ENCODE measurements at regions not wholly inside any gene's neighbourhood (a gene's known extent, or its start where the extent isn't known, plus 50 kb on each side); places are given as distances from the start of the nearest gene placed in this dataset.

DNA sequence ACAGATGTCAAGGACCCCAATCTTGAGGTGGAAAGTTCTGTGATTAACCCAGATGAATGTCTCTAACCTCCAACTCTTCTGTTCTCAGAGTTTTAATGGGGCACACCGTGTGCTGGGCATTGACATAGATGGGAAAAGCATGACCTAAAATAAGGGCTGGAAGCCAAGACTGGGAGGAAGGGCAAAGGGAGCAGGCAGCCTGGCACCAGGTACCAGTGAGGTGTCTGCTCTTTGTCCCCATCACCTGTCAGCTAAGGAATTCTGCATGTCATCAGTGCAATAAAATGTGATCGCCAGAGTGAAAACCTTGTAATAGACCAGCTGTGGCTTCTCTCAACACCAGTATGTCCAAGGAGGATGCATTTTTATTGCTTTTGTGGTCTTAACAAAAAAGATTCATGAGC lies 143.5 kb upstream of the TPM1 start:
- no peak overlapping the region for H3K4me3 ChIP-seq (ENCODE audit: low read depth, low read length)
- no peak for DNase-seq (ENCODE audit: low read depth)
- TF ChIP-seq, protein P1, sequence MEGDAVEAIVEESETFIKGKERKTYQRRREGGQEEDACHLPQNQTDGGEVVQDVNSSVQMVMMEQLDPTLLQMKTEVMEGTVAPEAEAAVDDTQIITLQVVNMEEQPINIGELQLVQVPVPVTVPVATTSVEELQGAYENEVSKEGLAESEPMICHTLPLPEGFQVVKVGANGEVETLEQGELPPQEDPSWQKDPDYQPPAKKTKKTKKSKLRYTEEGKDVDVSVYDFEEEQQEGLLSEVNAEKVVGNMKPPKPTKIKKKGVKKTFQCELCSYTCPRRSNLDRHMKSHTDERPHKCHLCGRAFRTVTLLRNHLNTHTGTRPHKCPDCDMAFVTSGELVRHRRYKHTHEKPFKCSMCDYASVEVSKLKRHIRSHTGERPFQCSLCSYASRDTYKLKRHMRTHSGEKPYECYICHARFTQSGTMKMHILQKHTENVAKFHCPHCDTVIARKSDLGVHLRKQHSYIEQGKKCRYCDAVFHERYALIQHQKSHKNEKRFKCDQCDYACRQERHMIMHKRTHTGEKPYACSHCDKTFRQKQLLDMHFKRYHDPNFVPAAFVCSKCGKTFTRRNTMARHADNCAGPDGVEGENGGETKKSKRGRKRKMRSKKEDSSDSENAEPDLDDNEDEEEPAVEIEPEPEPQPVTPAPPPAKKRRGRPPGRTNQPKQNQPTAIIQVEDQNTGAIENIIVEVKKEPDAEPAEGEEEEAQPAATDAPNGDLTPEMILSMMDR (IDR thresholded peaks at IDR 0.05; ENCODE audit: insufficient read depth, low read depth, low read length, missing control alignments) = no peak

DNA sequence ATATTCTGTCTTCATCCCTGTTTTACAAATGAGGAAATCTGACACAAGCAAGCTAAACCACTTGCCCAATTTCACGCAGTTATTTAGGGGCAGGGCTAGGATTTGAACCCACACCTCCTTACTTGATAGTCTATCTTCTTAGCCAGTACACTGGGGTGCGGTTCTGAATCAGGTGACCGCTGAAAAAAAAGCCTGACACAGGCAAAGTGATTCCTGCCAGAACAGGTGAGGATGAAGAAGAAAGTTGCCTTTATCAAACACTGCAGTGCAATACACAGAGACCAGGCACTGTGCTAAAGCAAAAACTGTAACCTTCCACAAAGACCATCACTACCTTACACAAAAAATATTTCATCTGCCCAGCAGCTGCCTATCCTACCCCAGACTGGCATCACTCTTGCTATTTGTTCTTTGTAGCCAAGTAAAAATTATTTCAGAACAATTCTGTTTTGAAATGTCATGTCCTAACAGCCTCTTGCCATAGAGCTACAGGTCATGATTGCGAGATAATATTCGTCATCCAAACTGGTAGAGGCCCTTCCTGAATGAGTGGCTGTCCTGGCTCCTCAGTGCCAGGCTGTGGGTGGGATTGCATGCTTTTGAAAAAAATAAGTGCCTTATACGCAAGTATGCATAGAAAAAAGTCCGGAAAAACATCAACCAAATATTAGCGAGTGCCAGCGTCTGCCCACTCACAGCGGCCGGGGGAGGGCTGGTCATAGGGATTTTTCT lies 142.3 kb upstream of the TPM1 start:
- no peak overlapping the region for H3K4me3 ChIP-seq (ENCODE audit: low read depth, low read length)
- DNase-seq (ENCODE audit: low read depth) = no peak
- TF ChIP-seq, protein P1 (IDR thresholded peaks at IDR 0.05; ENCODE audit: insufficient read depth, low read depth, low read length, missing control alignments) = no peak

DNA sequence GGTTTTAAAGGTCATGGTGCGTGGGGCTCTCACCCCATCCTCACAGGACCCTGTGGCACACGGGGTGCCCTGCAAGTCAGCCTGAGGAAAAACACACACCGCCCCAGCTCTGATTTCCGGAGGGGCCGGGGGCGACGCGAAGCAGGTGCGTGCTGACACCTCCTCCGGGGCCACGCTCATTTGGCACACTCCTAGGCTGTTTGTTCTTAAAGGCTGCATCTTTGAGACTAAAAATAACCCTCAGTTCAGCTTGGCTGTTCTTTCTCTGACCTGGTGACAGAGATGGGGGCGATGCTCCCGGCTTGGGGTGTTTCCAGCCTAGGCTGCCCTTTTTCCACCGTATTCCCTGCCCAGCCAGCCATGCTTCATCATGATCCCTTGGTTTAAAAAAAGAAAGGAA lies 141.5 kb upstream of the TPM1 start:
- TF ChIP-seq, protein P1 (IDR thresholded peaks at IDR 0.05; ENCODE audit: insufficient read depth, low read depth, low read length, missing control alignments) = no peak
- no peak overlapping the region for H3K4me3 ChIP-seq (ENCODE audit: low read depth, low read length)
- DNase-seq (ENCODE audit: low read depth) = no peak

DNA sequence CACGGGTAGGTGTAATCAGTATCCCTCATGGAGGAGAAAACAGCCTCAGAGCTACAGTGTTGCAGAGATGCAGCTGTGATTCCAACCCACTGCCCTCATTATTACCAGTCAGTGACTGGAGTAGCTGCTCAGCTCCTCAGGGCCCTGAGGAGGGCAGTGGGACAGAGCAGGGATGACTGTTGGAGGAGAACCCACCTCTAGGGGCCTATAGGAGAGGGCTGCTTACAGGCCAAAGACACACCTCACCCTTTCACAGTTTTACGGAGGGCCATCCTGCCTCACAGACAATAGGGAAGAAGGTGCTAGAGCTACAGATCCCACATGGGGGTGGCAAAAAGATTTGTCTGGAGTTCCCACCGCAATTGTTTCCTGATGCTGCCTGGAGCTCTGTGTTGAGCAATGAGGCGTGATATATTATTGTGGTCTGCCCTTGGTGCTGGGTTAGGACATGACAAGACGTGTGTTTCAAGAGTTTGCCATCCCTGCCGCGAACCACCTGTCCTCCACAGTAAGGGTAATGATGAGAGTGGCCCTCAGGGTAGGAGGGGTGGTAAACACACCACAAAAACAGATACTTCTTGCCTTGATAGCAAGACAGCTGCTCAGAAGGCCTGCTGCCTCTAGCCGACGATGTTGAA lies 140.5 kb upstream of the TPM1 start:
- TF ChIP-seq, protein P1 (IDR thresholded peaks at IDR 0.05; ENCODE audit: insufficient read depth, low read depth, low read length, missing control alignments) = no peak
- H3K4me3 ChIP-seq (ENCODE audit: low read depth, low read length) = no peak overlapping the region
- no peak for DNase-seq (ENCODE audit: low read depth)

DNA sequence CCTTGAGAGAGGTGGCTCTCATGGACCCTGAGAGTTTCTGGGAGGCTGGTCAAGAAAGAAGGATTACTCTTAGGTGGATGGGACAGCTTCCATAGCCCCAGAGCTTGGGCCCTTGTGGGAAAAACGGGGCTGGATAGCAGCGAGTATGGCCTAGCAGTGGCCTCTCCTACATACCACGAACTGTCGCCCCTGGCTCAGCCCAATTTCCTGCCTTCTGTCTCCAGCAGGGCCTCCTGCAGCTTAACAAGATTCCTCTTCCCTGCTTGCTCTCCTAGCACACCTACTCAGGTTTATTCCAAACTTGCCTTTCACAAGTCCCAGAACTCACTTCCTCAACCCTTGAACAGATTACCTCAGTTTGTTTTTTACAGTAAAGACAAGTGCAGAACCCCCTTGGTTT lies 139.7 kb upstream of the TPM1 start:
- DNase-seq (ENCODE audit: low read depth) = no peak
- no peak overlapping the region for H3K4me3 ChIP-seq (ENCODE audit: low read depth, low read length)
- TF ChIP-seq, protein P1 (IDR thresholded peaks at IDR 0.05; ENCODE audit: insufficient read depth, low read depth, low read length, missing control alignments) = no peak

DNA sequence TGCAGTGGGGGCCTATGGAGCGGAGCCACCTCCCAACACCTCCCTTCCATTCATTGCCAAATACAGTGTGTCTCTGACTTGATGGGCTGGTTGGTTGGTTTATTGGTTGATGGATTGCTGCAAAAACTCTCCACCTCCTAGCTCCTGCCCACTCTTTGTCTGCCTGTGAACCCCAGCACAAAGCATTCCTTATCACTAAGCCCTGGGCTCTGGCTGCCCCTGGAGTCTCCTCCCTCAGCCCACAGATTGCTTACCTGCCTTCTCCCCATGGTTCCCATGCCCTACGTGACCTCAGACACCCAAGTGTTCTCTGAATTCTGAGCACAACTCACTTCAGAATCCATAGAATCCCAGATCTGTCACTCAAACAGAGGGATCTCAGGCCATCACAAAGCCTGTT lies 139.1 kb upstream of the TPM1 start:
- no peak for DNase-seq (ENCODE audit: low read depth)
- TF ChIP-seq, protein P1 (IDR thresholded peaks at IDR 0.05; ENCODE audit: insufficient read depth, low read depth, low read length, missing control alignments) = no peak

More for the DNA sequence above, 139.1 kb upstream of the TPM1 start:
- H3K4me3 ChIP-seq (ENCODE audit: low read depth, low read length) = no peak overlapping the region
